ENCODE measurements at regions not wholly inside any gene's neighbourhood (a gene's known extent, or its start where the extent isn't known, plus 50 kb on each side); places are given as distances from the start of the nearest gene placed in this dataset.

GRCh38 chr10:120016906-120017305 is 124.4 kb downstream of the SEC23IP start:
- H3K4me3 Mint-ChIP-seq = no peak overlapping the region
- TF ChIP-seq, protein P1, sequence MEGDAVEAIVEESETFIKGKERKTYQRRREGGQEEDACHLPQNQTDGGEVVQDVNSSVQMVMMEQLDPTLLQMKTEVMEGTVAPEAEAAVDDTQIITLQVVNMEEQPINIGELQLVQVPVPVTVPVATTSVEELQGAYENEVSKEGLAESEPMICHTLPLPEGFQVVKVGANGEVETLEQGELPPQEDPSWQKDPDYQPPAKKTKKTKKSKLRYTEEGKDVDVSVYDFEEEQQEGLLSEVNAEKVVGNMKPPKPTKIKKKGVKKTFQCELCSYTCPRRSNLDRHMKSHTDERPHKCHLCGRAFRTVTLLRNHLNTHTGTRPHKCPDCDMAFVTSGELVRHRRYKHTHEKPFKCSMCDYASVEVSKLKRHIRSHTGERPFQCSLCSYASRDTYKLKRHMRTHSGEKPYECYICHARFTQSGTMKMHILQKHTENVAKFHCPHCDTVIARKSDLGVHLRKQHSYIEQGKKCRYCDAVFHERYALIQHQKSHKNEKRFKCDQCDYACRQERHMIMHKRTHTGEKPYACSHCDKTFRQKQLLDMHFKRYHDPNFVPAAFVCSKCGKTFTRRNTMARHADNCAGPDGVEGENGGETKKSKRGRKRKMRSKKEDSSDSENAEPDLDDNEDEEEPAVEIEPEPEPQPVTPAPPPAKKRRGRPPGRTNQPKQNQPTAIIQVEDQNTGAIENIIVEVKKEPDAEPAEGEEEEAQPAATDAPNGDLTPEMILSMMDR (conservative IDR thresholded peaks at IDR 0.05) = no peak
- H3K4me1 Mint-ChIP-seq = peaks cover 13% of the 10 kb centered on the region
- DNase-seq (ENCODE audit: low read depth, low spot score) = no peak
- H3K9me3 Mint-ChIP-seq = peaks cover 5% of the 10 kb centered on the region
- no peak overlapping the region for H3K27ac Mint-ChIP-seq (ENCODE audit: unreplicated experiment)
- no peaks in the 10 kb centered on the region for H3K27me3 Mint-ChIP-seq (ENCODE audit: low read depth)
- peaks cover 2% of the 10 kb centered on the region for H3K36me3 Mint-ChIP-seq (ENCODE audit: low read depth)

DNA sequence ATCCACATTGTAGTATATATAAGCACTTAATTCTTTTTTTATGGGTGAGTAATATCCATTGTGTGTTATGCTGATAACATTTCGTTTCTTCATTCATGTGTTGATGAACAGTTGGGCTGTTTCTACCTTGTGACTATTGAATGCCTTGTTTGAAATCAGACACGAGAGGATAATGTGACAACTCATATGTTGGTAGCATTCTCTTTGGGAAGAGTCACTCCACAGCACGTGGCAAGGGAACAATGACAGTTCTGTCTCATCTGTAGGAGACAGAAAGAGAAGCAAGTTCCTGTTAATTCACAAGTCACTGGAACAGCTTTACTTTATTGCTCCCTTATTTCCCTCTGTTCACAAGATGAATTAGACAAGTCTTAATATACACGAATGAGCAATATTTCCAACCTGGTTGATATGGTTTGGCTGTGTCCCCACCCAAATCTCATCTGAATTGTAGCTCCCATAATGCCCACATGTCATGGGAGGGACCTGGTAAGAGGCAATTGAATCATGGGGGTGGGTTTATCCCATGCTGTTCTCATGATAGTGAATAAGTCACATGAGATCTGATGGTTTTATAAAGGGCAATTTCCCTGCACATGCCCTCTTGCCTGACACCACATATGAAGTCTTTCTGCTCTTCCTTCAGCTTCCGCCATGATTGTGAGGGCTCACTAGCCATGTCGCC is 125.3 kb downstream of the SEC23IP start:
- Mint-ChIP-seq H3K9me3 (peaks cover 8% of the 10 kb centered on the region), H3K4me3 (no peak overlapping the region), H3K27ac (ENCODE audit: unreplicated experiment) (no peak overlapping the region), H3K4me1 (peaks cover 11% of the 10 kb centered on the region), H3K36me3 (ENCODE audit: low read depth) (peaks cover 2% of the 10 kb centered on the region), H3K27me3 (ENCODE audit: low read depth) (no peaks in the 10 kb centered on the region)
- TF ChIP-seq, protein P1 (conservative IDR thresholded peaks at IDR 0.05) = no peak
- no peak for DNase-seq (ENCODE audit: low read depth, low spot score)

DNA sequence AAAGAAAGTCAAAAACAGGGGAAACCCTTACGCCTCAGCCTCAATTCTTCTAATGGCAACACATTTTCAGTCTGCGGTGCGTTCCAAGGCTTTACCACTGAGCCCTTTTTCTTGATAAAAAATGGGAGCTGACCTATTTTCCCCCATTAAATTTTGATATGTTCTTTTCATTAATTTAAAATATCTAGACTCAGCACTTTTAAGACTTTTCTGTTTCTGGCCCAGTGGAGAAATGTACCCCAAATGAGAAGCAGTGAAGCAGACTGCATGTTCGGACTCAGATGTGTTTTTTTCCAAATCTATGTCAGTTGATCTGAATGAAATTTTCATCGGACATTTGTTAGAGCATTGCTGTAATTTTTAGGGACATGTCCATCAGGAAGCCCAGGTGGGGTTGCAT is 126.2 kb downstream of the SEC23IP start:
- Mint-ChIP-seq H3K27me3 (ENCODE audit: low read depth) (no peaks in the 10 kb centered on the region), H3K4me3 (no peak overlapping the region), H3K36me3 (ENCODE audit: low read depth) (peaks cover 2% of the 10 kb centered on the region), H3K4me1 (peaks cover 11% of the 10 kb centered on the region), H3K9me3 (peaks cover 8% of the 10 kb centered on the region), H3K27ac (ENCODE audit: unreplicated experiment) (no peak overlapping the region)
- no peak for DNase-seq (ENCODE audit: low read depth, low spot score)
- TF ChIP-seq, protein P1 (conservative IDR thresholded peaks at IDR 0.05) = no peak

DNA sequence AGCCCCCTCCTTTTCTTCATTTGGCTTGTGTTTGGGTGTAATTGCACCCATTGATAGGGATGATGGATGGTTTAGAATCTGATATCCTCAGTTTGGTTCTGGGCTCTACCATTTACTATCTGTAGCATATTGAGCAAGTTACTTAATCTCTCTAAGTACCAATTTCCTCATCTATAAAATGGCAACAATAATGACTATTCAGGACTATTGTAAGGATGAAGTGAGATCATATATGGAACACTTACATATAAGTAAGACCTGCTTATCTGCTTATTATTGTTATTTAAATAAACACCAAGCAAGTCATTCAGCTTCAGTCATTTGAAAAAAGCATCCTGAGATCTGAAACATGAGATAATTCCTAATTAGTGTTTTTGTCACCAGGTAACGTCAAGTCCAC is 127.0 kb downstream of the SEC23IP start:
- no peak overlapping the region for H3K4me3 Mint-ChIP-seq
- peaks cover 2% of the 10 kb centered on the region for H3K36me3 Mint-ChIP-seq (ENCODE audit: low read depth)
- TF ChIP-seq, protein P1 (conservative IDR thresholded peaks at IDR 0.05) = no peak
- H3K27me3 Mint-ChIP-seq (ENCODE audit: low read depth) = no peaks in the 10 kb centered on the region
- H3K9me3 Mint-ChIP-seq = peaks cover 8% of the 10 kb centered on the region
- peaks cover 11% of the 10 kb centered on the region for H3K4me1 Mint-ChIP-seq
- no peak for DNase-seq (ENCODE audit: low read depth, low spot score)
- no peak overlapping the region for H3K27ac Mint-ChIP-seq (ENCODE audit: unreplicated experiment)

- Mint-ChIP-seq H3K4me3 (no peak overlapping the region), H3K9me3 (peaks cover 8% of the 10 kb centered on the region), H3K36me3 (ENCODE audit: low read depth) (peaks cover 2% of the 10 kb centered on the region), H3K4me1 (peaks cover 11% of the 10 kb centered on the region), H3K27me3 (ENCODE audit: low read depth) (peaks cover 2% of the 10 kb centered on the region), H3K27ac (ENCODE audit: unreplicated experiment) (no peak overlapping the region)
- TF ChIP-seq, protein P1 (conservative IDR thresholded peaks at IDR 0.05) = no peak
- no peak for DNase-seq (ENCODE audit: low read depth, low spot score)
These were observed 129.8 kb downstream of the SEC23IP start for GRCh38 chr10:120022357-120022756.
